ENCODE measurements at regions not wholly inside any gene's neighbourhood (a gene's known extent, or its start where the extent isn't known, plus 50 kb on each side); places are given as distances from the start of the nearest gene placed in this dataset.

GRCh38 chr14:97874394-97874793 is 1077.2 kb downstream of the VRK1 start:
- DNase-seq (ENCODE audit: low read depth), result no peak
- no peak overlapping the region for H3K4me3 ChIP-seq (ENCODE audit: low read depth, low read length)
- TF ChIP-seq CTCF (conservative IDR thresholded peaks at IDR 0.05; ENCODE audit: low read depth, low read length), result no peak

- DNase-seq (ENCODE audit: low read depth), result no peak
- TF ChIP-seq CTCF (conservative IDR thresholded peaks at IDR 0.05; ENCODE audit: low read depth, low read length), result no peak
- H3K4me3 ChIP-seq (ENCODE audit: low read depth, low read length), result no peak overlapping the region
Measured at GRCh38 chr14:97878206-97878605, 1081.0 kb downstream of the VRK1 start.

- no peak overlapping the region for H3K4me3 ChIP-seq (ENCODE audit: low read depth, low read length)
- DNase-seq (ENCODE audit: low read depth), result no peak
- no peak for TF ChIP-seq CTCF (conservative IDR thresholded peaks at IDR 0.05; ENCODE audit: low read depth, low read length)
Measured at GRCh38 chr14:97878727-97879126, 1081.5 kb downstream of the VRK1 start.

- no peak for TF ChIP-seq CTCF (conservative IDR thresholded peaks at IDR 0.05; ENCODE audit: low read depth, low read length)
- H3K4me3 ChIP-seq (ENCODE audit: low read depth, low read length), result no peak overlapping the region
- DNase-seq (ENCODE audit: low read depth), result no peak
Measured at GRCh38 chr14:97887690-97888089, 1090.5 kb downstream of the VRK1 start.

GRCh38 chr14:97888331-97888730 is 1091.1 kb downstream of the VRK1 start:
- TF ChIP-seq CTCF (conservative IDR thresholded peaks at IDR 0.05; ENCODE audit: low read depth, low read length), result no peak

GRCh38 chr14:97891515-97891914 is 1094.3 kb downstream of the VRK1 start:
- H3K4me3 ChIP-seq (ENCODE audit: low read depth, low read length), result no peak overlapping the region
- no peak for DNase-seq (ENCODE audit: low read depth)
- no peak for TF ChIP-seq CTCF (conservative IDR thresholded peaks at IDR 0.05; ENCODE audit: low read depth, low read length)

More at GRCh38 chr14:97888331-97888730, 1091.1 kb downstream of the VRK1 start:
- H3K4me3 ChIP-seq (ENCODE audit: low read depth, low read length), result no peak overlapping the region
- DNase-seq (ENCODE audit: low read depth), result no peak

GRCh38 chr14:97894552-97894951 is 1097.4 kb downstream of the VRK1 start:
- DNase-seq (ENCODE audit: low read depth), result no peak
- H3K4me3 ChIP-seq (ENCODE audit: low read depth, low read length), result no peak overlapping the region
- no peak for TF ChIP-seq CTCF (conservative IDR thresholded peaks at IDR 0.05; ENCODE audit: low read depth, low read length)

All from choroid plexus epithelial cell (primary cell).